ENCODE measurements at regions not wholly inside any gene's neighbourhood (a gene's known extent, or its start where the extent isn't known, plus 50 kb on each side); places are given as distances from the start of the nearest gene placed in this dataset.
A peak's percentile ranks its signal among the peaks of the same experiment; 100 is the strongest.
"Not testable (repeated sequence)": the region's sequence is repeated elsewhere in the genome, so short reads cannot be mapped to it uniquely, and the experiment has no call there.

DNA sequence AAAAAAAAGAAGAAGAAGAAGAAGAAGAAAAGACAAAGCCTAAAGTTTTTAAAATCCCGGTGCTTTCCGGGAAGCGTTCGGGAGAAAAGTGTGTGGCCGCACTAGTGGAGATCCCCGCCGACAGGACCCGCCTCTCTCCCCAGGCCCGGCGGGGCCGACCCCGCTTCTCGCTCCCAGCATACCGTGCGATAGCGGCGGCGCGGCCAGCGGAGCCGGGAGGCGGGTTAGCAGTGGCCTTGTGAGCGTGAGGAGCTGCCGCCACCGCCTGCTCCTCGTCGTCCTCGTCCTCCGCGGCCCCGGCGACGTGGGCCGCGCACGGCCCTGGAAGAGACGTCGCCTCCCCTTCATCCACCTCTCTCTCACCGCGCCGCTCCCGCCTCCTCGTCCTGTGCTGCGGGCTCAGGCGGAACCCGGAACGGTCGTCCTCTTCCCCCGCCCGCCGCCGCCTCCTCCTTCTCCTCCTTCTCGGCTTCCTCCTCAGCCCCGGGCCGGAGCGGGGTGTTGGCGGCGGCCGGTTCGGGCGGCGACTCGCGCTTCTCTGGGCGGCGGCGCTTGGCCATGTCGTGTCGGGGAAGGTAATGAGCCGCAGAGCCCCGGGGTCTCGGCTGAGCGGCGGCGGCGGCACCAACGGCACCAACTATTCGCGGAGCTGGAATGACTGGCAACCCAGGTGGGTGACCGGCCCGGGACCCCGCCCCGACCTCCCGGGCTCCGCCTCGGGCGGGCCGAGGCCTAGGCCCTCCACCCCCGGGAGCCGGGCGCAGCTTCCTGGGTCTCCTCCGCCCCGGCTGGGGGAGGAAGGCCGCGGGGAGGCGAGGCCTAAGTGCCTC is 62.6 kb upstream of the CDR2 start:
- H3K4me1 Mint-ChIP-seq, H3K9me3 Mint-ChIP-seq, H3K27me3 Mint-ChIP-seq, H3K36me3 Mint-ChIP-seq: not testable (repeated sequence)
- CTCF ChIA-PET, result interaction anchor here (0.7 kb wide), 1 partner anchor 62 kb away, joined by 3 read pairs; no protein-coding TSS in a partner anchor
- Mint-ChIP-seq H3K27ac (peak overlapping the region; percentile 96), H3K4me3 (peak overlapping the region; percentile 93)
- peak; percentile 85 for DNase-seq

DNA sequence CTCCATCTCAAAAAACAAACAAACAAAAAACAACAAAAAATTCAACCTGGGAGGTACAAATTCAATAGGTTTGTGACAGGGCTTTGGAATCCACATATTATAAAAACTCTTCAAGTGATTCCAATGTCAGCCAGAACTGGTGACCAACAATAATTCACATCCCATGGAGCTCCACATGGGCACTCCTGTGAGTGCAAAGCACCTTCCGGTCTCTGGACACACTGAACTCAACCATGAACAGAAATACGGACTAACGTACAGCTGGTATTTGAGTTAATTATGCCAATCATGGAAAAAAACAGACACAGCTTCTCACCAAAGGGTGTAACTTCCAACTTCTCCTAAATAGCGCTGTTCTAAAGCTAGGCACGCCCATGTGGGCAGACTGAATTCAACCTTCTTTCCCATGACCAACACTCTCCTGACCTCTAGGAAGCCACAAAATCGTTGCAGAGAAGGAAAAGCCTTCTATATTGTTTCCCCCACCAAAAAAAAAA is 62.0 kb upstream of the CDR2 start:
- Mint-ChIP-seq H3K4me3 (peak overlapping the region; percentile 93), H3K27ac (peak overlapping the region; percentile 96)
- CTCF ChIA-PET, result interaction anchor here (0.7 kb wide), 1 partner anchor 61 kb away, joined by 3 read pairs; no protein-coding TSS in a partner anchor
- not testable (repeated sequence) for DNase-seq, H3K27me3 Mint-ChIP-seq, H3K4me1 Mint-ChIP-seq, H3K36me3 Mint-ChIP-seq, H3K9me3 Mint-ChIP-seq

DNA sequence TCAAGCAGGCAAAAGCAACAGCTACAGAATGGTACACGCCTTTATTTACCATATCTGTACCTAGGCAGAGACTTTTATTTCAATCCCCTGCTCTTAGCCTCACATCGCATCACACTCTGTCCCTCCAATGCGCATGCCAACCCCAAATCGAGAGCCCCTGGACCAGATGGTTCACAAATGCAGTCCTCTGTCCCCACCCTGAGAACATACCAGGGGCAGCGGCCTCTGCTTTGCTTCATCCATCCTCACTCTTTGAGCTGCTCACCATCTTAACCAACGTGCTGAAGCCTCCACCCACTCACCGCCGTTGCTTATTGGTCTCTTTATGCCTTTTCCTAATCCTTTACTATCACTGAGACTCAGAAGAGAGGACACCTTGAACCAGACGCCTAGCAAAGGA is 56.9 kb upstream of the CDR2 start:
- peaks cover 11% of the 10 kb centered on the region for H3K36me3 Mint-ChIP-seq
- H3K27me3 Mint-ChIP-seq, H3K27ac Mint-ChIP-seq, H3K9me3 Mint-ChIP-seq, DNase-seq, CTCF ChIA-PET, H3K4me3 Mint-ChIP-seq, H3K4me1 Mint-ChIP-seq: not testable (repeated sequence)

DNA sequence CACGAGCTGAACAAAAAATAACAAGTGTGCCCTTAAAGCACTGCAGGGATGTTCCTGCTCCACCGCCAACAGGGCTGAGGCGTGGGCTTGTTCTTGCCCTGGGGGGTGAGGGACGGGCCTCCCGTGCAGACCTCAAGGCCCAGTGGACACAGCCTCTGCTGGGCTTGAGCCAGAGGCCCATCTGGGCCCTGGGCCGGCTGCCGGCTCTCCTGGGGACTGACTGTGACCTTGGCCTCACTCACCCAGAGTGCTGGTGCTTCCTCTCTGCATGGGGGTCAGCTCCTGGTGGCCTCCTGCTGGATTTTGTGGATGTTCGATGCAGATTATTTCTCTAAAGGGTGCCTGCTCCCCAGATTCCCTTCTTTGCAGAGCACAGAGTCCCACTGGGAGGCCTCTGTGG is 54.2 kb upstream of the CDR2 start:
- no peak overlapping the region for H3K4me3 Mint-ChIP-seq
- CTCF ChIA-PET, result no interaction called here

DNA sequence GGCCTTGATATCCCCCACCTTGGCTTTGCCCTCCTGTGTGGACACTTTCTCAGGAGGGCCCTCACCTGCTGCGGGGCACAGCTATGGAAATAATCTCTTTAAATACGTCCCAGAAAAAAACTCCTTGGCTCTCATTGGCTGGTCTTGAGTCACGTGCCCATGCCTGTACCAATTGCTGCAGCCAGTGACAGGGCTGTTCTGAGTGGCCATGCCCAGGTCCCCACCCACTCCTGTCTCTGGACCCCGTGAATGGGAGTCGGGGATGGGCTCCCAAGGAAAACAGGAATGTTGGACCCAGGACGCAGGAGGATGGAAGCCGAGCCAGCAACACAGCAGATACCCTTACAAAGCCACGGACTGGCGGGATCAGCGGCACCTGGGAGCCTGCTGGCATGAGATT is 53.1 kb upstream of the CDR2 start:
- H3K27ac Mint-ChIP-seq, result no peak overlapping the region
- H3K27me3 Mint-ChIP-seq, result no peaks in the 10 kb centered on the region
- no peak for DNase-seq
- CTCF ChIA-PET, result no interaction called here
- H3K9me3 Mint-ChIP-seq, result peaks cover 3% of the 10 kb centered on the region
- H3K36me3 Mint-ChIP-seq, result peaks cover 27% of the 10 kb centered on the region
- H3K4me1 Mint-ChIP-seq, result peaks cover 4% of the 10 kb centered on the region
- H3K4me3 Mint-ChIP-seq, result no peak overlapping the region

More for the DNA sequence above, 54.2 kb upstream of the CDR2 start:
- H3K4me1 Mint-ChIP-seq, result peaks cover 4% of the 10 kb centered on the region
- no peak overlapping the region for H3K27ac Mint-ChIP-seq
- peaks cover 2% of the 10 kb centered on the region for H3K9me3 Mint-ChIP-seq
- peaks cover 23% of the 10 kb centered on the region for H3K36me3 Mint-ChIP-seq
- H3K27me3 Mint-ChIP-seq, result no peaks in the 10 kb centered on the region
- no peak for DNase-seq

DNA sequence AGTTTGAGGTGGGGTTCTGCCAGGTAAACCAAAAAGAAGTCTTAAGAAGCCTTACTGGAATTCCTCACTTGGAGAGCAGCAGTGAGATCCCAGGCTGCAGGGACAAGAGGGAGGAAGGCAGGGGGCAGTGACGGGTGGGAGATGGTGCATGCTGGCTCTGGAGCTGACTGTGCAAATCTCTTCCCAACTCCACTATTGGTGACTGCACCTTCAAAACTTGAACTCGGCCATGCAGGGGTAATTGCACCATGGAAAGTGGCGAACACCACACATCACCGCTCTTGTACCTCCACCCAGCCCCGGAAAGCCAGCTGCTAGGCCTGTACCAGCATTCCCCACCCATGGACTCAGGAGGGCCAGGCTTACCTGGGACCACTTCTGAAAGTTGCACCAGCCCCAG is 51.4 kb upstream of the CDR2 start:
- peaks cover 35% of the 10 kb centered on the region for H3K36me3 Mint-ChIP-seq
- H3K27ac Mint-ChIP-seq, result no peak overlapping the region
- DNase-seq, result no peak
- CTCF ChIA-PET, result no interaction called here
- H3K4me3 Mint-ChIP-seq, result no peak overlapping the region
- no peaks in the 10 kb centered on the region for H3K27me3 Mint-ChIP-seq
- H3K4me1 Mint-ChIP-seq, result peaks cover 2% of the 10 kb centered on the region
- peaks cover 3% of the 10 kb centered on the region for H3K9me3 Mint-ChIP-seq

DNA sequence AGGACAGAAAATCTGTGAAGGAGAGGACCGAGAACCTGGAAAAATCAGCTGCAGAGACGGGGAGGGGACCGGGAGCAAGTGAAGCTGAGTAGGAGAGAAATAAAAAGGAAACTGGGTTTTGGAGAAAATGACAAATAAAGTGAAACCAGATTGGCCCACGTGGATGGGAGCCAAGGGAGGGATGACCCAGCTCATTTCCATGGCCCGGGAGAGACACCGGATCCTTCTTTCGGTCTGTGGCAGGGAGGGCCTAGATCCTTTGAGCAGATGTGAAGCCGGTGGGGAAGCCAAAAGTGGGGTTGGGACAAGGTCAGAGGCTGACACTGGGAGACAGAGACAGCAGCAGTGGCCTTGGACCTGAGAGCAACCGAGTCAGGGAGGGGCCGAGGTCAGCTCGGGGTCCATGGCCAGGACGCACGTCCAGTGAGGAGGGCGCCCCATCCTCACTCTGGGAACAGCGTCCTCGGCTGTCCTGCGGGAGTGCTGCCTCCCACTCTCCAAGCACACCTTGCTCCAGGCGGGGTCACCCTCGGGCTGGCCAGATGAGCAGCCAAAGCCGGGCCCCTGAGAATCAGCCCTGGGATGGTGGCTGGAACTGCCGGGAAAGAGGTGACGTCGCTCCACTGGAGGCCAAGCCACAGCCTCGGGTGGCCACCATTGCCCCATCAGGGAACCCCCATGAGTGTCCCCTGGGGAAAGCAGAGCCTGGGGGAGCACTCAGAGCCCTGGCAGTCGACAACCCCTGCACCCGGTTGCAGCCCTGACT is 50.8 kb upstream of the CDR2 start:
- H3K27ac Mint-ChIP-seq, result no peak overlapping the region
- peaks cover 39% of the 10 kb centered on the region for H3K36me3 Mint-ChIP-seq
- peaks cover 3% of the 10 kb centered on the region for H3K9me3 Mint-ChIP-seq
- no peak for DNase-seq
- H3K4me3 Mint-ChIP-seq, result no peak overlapping the region
- no peaks in the 10 kb centered on the region for H3K27me3 Mint-ChIP-seq
- CTCF ChIA-PET, result no interaction called here
- no peaks in the 10 kb centered on the region for H3K4me1 Mint-ChIP-seq

DNA sequence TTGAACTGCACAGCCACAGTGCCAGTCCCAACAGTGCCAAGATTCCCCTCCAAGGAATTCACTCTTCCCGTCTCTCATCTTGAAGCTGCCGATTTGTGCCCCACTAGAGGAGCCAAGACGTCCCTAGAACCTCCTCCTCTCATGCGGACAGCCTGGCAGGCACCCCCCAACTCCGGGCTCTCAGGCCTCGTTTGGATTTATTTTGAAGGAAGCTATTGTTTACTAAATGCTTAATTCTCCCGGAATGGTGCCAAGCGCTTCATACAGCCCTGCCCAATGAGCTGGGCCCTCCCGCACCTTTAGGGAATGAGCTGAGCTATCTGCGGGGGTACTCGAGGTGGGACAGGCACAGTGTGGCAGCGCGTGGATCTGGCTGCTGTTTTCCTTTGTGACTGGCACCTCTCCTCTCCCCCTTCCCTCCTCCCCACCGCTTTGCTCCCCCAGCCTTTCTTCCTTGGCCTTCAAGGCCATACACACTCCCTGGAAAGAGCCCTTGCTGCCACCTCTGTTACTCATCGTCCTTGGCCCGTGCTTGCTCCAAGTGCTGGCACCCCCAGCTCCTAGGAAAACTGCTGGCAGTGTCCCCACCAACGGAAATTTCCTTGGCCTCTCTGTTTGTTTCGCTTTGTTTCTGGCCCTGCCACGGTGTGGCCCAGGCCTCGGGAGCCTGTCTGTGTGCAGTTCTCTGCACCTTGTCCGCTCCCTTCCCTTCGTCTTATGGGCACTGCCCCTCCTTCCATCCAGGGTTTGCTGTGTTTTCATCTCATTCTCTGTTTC is 49.9 kb upstream of the CDR2 start:
- no peak overlapping the region for H3K27ac Mint-ChIP-seq

More for the DNA sequence above, 49.9 kb upstream of the CDR2 start:
- Mint-ChIP-seq H3K27me3 (no peaks in the 10 kb centered on the region), H3K4me1 (no peaks in the 10 kb centered on the region), H3K36me3 (peaks cover 42% of the 10 kb centered on the region), H3K9me3 (peaks cover 3% of the 10 kb centered on the region), H3K4me3 (no peak overlapping the region)
- DNase-seq, result no peak
- CTCF ChIA-PET, result no interaction called here

Measured in activated naive CD4-positive, alpha-beta T cell treated with anti-CD3 and anti-CD28 coated beads, Interleukin-2, amount 10 ng/mL, durations not matched to agents 7 days and 5 days (primary cell).